GM19397 (cell line): ENCODE measurements at regions not wholly inside any gene's neighbourhood (a gene's known extent, or its start where the extent isn't known, plus 50 kb on each side); places are given as distances from the start of the nearest gene placed in this dataset.

Experiments used
- ATAC-seq: cut with Tn5 transposase; IDR thresholded peaks from one replicate; pipeline ENCODE4 v1.9.1; 2021; ENCODE audit warnings: mild to moderate bottlenecking, moderate library complexity; ENCODE audit not compliant: unreplicated experiment

DNA sequence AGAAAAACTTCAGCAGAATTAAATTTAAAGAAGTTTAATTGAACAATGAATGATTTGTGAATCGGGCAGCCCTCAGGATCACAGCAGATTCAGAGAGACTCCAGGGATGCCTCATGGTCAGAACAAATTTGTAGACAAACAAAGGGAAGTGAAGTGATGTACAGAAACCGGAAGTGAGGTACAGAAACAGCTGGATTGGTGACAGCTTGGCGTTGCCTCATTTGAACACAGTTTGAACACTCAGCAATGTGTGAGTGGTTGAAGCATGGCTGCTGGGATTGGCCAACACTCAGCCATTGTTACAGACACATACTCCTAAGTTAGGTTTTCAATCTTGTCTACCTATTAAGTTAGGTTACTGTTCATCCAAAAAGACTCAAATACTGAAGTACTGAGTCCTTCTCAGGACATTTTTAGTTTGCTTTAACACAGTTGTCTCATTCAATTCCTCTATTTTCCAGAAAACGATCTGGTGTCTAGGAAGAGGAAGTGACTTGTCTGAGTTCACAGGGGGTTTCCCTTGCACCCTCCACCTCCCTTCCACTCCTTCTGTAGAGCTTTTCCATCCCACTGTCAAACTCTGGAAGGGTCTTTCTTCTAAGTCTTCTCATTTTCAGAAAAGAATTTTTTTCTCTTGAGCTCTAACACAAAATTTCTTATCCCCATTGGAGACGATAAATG, 137.9 kb downstream of the SLC4A3 start:
- ATAC-seq, result no peak

DNA sequence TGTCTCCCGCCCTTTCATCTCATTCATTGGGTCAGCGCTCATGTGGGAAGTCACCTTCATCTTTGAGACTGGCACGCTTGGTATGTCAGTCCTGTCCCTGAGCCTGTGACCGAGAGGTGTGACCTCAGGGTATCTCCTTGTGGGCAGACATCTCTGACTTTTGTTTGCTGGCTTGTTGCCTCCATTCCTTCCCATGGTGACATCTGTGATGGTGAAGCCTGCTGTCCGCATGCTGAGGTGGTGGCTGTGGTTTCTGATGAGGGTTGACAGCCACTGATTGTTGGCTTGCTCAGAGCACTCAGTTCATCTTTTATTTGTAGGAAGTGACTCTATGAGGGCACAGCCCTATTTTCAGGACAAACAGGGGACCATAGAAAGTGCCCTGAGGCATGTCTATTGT, 139.2 kb downstream of the SLC4A3 start:
- no peak for ATAC-seq

DNA sequence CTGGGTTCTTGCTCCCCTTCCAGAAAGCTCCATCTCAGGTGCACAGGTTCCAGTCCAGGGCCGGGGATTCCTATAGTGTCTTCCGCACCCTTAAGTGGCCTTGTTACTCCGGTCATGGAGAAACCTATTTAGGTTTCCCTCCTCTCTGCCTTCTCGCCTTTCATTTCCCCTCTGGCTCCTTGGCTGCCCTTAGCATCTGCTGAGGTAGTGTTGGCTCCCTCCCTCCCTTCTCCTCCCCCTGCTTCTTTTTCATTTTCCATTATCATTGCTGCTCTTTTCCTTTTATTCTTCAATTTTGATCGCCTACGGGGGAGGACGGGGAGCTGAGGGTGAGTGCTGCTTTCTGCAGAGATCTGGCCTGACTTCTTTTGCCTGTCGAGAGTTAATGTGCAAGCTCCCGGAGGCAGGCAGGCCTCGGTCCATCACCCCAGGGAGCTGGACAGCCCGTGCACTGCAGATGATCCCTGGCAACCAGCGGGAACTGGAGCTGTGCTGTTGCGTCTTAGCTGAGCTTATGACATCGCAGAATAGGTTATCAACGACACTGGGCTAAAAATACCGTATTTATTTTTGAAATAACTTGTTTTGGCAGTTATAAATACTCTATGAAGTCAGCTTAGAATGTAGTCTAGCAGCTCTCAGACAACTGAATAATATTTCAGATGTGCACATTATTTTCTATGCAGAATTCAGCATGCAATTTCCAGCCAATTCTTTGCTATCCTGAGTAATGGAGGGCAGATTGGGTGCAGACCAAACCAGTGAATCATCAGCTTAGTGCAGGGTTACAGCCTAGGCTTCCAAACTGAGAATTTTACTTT, 141.9 kb downstream of the SLC4A3 start:
- ATAC-seq, result no peak

DNA sequence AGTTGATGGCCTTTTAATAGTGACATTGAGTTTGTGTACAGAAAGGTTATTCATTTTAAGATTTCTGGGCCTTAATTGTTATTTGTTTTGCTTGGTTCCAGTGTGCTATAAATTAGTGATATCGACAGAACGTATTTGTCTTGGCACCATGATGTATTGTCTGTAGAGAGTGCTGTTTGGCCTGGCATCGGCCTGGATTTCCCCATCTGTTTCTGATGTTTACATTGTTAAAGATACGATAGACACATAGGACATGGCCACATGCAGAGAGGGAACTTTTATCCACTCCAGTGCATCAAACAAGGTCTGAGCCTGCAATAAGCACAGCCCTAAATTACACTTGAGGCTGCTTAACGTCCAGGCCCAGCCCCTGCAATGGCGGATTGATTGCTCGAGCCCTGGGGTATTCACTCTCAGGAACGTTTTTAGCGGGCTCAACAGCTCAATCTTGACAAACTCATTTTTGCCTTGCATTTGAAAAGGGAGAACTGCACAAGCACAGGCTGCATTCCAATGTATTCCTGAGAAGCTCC, 144.7 kb downstream of the SLC4A3 start:
- no peak for ATAC-seq

DNA sequence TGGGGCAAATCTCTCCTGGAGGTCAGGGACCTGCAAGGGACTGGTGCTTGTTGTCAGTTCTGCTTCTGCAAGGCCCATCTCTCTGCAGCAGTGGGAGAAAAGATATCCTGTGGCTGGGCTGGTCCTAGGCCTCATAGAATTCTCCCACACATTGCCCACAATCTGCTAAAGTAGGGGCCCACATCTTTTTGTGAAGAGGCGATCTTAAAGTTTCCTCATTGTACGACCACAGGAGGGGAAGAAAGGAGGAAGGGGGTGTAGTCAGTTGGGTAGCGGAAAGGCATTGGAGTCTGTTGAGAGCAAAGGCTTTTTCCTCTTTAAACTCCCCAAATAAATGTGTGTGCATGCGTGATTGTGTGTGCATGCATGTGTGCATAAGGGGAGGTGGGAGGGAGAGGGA, 145.3 kb downstream of the SLC4A3 start:
- no peak for ATAC-seq

DNA sequence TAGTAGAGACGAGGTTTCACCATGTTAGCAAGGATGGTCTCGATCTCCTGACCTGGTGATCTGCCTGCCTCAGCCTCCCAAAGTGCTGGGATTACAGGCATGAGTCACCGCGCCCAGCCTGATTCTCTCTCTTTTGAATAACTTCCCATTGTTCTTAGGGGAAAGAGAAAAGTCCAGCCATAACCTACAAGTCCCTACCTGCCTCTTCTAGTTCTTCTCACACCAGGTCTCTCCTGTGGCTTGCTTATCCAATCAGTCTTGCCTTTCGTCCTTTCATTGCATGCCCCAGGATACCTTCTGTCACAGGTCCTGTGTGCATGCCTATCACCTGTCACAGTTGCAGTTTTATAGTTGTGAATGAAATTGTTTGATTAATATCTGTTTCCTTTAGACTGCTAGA, 148.1 kb downstream of the SLC4A3 start:
- no peak for ATAC-seq

DNA sequence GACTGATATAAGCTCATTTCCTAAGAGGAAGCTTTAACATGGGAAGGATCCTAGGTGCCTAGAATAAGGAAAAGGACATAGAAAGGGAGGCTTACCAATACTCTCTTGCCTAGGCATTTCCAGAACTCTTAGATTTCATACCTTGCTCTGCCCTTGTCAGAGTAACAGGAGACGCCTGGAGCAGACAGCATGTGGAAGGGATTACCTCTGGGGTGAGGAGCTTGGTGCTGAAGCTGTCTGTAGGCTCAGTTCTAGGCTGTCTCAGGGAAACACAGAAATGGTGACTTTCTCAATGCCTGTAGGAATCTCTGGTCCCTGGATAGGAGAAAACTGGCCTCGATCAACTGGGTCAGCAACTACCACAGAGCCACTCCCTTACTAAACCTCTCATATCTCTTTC, 150.0 kb downstream of the SLC4A3 start:
- ATAC-seq, result no peak

DNA sequence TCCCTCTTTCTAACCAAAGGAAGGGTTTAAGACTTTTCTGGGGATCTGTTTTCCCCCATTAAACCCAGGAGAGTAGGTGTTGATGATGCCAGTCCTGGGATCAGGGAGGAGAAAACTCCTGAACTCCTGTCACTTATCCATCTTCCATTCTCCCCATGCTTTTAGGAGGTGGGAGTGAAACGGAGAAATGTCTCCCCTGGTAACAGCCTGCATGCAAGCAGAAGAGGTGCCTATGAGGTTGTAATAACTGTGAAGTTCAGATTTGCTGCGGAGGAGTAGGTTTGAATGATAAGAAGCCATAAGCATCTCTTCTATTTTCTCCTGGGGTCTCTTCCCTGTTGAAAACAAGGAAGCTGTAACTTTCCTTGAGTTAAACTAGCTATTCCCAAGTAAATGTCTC, 150.8 kb downstream of the SLC4A3 start:
- no peak for ATAC-seq

DNA sequence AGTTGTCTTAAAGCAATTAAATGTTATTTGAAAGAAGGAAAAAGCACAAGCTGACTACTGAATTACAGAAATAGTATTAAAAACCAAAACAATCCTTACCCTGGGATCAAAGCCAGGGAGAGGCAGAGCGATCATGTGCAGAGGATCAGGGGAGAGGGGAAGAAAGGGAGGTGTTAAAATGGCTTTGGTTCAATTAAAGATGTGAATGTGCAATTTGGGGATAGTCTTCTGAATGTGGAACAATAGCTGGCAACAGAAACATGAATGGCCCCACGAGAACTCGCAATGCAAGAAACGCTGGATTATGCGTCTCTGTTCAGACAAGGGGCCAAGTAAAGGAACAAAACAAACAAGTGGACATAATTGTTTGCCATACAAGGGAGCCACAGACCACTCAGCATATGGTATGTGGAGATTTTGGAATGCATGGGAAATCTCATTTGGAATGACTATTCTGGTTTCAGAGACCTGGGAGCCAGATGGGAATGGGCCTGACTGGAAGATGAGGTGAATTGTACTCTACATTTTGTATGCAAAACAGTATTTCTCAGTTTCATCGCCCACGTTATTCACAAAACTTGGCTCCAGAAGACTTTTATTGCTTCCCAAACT, 155.4 kb downstream of the SLC4A3 start:
- ATAC-seq, result no peak

DNA sequence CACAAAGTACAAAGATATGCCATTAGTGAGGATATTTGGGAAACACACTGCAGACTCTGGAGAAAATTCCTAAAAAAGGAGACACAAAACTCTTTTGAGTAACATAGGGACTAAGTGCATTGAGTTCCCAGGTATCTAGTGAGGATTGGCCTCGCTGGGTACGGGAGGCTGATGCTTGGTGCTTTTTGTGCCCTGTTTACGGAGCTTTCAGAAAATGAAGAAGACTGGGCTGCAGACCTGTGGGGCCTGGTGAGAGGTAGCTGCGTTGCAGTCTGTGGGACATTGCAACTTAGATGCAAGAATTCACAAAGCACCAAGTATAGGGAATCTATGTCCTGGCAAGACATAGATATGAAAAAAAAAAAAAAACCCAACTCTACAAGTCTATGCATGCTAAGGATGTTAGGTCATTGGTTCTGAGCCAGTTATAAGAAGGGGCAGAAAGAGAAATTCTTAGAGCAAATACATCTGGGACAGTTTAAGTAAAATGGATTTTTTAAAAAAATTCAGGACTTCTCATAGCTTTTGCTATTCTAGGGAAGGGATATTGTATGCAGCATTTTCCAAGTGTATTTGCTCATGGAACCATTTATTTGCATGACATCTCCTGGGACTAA, 156.0 kb downstream of the SLC4A3 start:
- ATAC-seq, result no peak

DNA sequence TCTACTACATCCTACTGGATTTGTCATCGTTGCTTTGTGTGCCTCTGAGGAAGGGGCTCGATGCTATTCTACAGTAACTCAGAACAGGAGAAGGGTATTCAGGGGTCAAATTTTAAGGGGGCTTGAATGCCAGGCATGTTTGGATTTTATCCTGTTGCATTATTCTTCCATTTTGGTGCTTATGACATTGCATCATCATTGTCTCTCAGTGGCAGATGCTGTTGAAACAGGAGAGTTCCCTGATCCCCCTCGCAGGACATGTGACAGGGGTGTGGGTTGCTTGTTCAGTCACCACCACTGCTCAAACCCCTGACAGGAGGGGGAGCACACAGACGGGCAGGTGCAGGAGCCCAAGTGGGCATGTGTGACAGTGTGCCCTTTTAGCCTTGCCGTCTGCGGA, 156.7 kb downstream of the SLC4A3 start:
- ATAC-seq, result no peak

DNA sequence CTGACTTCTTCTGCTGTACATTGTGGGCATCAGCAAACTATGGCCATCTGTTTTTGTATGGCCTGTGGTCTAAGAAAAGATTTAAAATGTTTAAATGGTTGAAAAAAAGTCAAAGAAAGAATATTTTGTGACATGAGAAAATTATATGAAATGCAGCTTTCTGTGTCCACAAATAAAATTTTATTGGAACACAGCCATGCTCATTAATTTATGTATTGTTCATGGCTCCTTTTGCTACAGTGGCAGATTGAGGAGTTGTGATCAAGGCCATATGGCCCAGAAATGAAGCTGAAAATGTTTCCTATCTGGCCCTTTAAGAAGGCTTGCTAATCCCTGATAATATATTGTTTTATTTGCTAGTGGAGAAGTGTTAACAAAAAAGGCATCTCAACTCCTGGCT, 162.0 kb downstream of the SLC4A3 start:
- no peak for ATAC-seq

DNA sequence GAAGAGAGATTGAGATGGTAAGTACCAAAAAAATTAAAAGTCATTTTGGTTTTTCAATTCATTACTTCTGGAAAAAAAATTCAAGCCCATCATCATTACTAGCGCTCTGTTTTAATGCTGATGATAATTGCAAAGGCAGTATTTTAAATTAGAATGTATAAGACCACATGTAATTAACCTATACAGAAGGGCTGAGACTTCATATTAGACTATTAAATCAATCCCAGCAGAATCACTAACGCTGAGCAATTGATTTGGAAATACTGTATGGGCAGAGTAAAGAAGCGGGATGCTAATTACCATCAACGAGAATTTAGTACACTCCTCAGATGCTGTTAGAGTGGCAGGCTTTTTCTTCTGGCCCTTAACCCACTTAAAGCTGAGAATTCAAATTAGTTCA, 165.0 kb downstream of the SLC4A3 start:
- no peak for ATAC-seq

DNA sequence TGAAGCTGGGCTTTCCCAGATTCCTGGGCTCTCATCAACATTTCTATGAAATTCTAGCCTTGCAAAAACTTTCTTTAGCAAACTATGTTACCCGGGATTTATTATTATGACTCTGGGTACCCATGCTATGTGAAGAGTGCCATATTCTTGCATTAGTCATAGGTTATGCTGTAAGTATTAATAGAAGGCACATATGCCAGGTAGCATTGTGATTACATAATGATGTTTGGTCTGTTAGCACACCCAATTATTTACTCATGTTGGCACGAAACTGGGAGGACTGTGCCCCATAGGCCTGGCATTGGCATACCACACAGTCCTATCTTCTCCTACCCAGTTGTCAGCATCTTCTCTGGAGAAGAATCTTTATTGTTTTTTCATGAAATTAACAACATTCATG, 171.0 kb downstream of the SLC4A3 start:
- ATAC-seq, result no peak

DNA sequence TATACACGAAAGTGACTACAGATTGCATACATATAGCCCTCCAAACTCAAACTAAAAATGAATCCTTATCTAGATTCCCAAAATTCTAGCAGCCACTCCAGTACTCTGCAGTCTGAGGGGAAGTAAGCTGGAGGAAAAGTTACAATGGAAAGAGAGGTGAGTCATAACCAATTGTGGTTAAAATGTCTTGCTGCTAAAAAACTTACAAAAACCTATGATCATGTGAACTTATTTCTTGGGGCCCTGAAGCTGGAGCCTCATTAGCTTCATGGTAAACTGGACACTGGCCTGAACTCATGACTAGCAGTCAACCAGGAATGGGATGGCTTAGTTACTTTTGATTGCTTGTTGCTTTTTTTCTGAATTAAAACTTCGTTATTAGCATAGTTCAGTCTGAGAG, 175.9 kb downstream of the SLC4A3 start:
- no peak for ATAC-seq

DNA sequence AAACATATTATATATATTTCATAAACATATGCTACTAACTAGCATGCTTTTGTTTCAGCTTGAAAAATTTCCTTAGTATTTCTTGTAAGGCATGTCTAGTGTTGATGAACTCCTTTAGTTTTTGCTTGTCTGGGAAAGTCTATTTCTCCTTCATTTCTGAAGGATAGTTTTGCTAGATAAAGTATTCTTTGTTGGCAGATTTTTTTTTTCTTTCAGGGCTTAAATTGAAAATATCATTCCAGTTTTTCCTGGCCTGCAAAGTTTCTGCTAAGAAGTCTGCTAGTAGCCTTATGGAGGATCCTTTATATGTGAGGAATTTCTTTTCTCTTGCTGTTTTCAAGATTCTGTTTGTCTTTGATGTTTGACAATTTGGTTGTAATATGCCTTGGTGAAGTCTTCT, 183.5 kb downstream of the SLC4A3 start:
- no peak for ATAC-seq

DNA sequence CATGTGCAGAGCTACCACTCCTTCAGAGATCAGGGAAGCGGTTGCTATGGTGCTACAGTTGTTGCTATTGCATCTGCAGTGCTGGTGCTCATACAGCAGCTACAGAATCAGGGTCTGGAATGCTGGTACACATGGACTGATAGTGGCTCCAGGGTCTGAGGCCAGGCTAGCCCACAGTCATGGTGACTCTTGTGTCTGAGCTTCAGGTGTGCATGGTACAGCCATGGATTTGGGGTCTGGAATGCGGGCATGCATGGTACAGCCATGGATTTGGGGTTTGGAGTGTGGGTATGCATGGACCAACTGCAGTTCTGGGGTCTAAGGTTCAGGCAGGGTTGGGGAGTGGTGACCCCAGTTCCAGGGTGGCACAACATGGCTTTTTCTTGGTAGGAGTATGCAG, 185.2 kb downstream of the SLC4A3 start:
- ATAC-seq, result no peak

DNA sequence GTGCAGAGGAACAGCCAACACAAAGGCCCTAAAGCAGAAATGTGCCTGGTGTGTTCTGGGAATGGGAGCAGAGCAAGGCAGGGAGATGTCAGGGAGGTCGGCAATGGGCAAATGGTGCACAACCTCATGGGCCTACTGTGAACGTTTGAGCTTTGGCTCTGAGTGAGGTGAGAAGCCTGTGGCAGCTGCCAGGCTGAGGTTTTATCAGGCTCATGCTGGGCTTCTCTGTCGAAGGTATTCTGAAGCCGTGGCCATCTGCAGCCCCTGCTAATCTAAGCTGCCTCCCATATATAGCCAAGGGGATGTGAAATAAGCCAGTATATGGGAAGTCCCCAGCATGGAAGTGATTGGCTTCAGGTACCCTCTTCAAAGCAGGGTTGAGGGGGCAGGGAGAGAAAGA, 193.3 kb downstream of the SLC4A3 start:
- ATAC-seq, result no peak

DNA sequence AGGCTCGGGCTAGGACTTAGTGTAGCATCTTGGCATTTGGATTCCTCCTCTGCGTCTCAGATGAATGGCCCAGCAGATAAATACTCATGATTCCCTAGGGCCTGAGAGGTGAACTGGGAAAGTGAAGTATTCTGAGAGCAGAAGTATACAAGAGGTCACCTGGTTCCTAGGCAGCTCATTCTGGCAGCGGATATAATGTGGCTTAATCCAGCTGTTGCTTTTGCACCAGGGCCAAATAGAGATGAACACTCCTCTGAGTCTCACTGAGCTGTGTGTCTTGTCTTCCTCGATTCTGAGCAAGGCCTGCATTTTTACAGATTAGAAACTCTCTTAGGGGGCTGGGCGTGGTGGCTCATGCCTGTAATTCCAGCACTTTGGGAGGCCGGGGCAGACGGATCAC, 196.1 kb downstream of the SLC4A3 start:
- no peak for ATAC-seq

DNA sequence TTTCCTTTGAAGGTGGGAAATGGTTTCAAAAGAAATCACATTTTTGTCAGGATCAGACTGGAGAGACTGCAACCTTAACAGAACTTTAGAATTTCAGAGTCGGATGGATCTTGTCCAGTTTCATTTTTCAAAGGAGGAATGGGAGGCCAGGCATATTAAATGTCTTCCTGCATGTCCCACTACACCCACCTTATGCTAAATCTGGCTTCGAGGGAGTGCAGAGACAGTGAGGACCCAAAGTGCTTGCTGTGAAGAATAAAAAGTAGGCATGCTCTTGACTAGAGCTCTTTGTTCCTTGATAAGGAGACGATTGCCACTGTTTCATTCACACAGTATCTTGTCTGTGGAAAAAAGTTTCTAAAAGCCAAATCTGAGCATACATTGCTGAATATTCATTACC, 197.6 kb downstream of the SLC4A3 start:
- no peak for ATAC-seq

DNA sequence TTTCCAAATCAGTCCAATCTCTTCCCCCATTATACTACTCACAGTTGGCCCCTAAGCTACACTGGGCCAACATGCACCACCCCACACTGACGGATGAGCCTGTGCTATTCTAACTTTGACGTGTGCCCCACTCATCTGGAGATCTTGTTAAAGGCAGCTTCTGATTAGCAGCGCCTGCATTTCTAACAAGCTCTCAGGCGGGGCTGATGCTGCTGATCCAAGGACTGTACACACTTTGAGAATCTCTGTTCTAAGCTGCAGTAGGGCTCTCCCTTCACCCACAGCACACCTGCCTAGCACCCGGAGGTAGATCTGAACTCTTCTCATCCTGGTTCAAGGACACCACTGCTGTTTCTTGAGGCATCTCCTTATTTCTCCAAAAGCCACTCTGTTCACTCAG, 200.7 kb downstream of the SLC4A3 start:
- no peak for ATAC-seq
